Vagina (tissue), 2 donors: ENCODE measurements at regions not wholly inside any gene's neighbourhood (a gene's known extent, or its start where the extent isn't known, plus 50 kb on each side); places are given as distances from the start of the nearest gene placed in this dataset.

Experiments
- CTCF ChIP-seq, 3 experiments: fragments of 450-650 bp in 2 of 3; fragments of 200-600 bp in 1 of 3; sonication (generic) in 1 of 3; IDR thresholded peaks; one replicate each; pipeline ENCODE4 v1.5.1; 2017 to 2019; ENCODE audit warnings: antibody characterized with exemption in 3 of 3, mild to moderate bottlenecking in 2 of 3, moderate library complexity in 2 of 3
- POLR2AphosphoS5 ChIP-seq, 2 donors: sonication (generic); formaldehyde crosslinking; IDR thresholded peaks; one replicate each; pipeline ENCODE4 v1.9.0; 2017; ENCODE audit warnings: antibody characterized with exemption in 2 of 2, mild to moderate bottlenecking in 2 of 2, low read depth in 1 of 2; ENCODE audit not compliant: insufficient read depth in 1 of 2

GRCh38 chr2:193843675-193844074 lies 1648.9 kb upstream of the TMEFF2 start:
- TF ChIP-seq CTCF (IDR thresholded peaks at IDR 0.05) (no peak), POLR2AphosphoS5 (IDR thresholded peaks at IDR 0.05; ENCODE audit: insufficient read depth in 1 of 2, low read depth in 1 of 2) (no peak)
